ENCODE measurements at regions not wholly inside any gene's neighbourhood (a gene's known extent, or its start where the extent isn't known, plus 50 kb on each side); places are given as distances from the start of the nearest gene placed in this dataset.

DNA sequence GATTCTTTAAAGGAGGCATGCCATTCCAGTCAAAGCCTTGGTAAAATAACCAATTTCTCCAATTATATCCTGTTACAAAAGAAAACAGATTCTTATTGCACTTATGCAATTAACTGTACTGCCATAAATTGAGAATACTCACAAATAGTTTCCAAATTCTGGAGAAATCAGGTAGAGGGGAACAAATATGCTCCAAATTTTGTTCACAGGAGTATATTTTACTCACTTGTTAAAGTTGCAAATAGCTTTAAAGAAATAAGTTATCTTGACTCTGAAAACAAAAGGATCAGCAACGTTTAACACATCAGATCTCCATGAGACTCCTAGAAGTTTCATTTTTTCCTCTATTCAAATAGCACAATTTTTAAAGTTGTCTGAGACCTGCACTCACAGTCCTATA is 712.1 kb upstream of the ARRDC4 start:
- TF ChIP-seq POLR2A (IDR thresholded peaks at IDR 0.05) (no peak), EP300 (IDR thresholded peaks at IDR 0.05) (no peak)
- TF ChIP-seq, protein P1, sequence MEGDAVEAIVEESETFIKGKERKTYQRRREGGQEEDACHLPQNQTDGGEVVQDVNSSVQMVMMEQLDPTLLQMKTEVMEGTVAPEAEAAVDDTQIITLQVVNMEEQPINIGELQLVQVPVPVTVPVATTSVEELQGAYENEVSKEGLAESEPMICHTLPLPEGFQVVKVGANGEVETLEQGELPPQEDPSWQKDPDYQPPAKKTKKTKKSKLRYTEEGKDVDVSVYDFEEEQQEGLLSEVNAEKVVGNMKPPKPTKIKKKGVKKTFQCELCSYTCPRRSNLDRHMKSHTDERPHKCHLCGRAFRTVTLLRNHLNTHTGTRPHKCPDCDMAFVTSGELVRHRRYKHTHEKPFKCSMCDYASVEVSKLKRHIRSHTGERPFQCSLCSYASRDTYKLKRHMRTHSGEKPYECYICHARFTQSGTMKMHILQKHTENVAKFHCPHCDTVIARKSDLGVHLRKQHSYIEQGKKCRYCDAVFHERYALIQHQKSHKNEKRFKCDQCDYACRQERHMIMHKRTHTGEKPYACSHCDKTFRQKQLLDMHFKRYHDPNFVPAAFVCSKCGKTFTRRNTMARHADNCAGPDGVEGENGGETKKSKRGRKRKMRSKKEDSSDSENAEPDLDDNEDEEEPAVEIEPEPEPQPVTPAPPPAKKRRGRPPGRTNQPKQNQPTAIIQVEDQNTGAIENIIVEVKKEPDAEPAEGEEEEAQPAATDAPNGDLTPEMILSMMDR (IDR thresholded peaks at IDR 0.05): no peak

All from ovary (tissue), 3 donors.